ENCODE measurements at regions not wholly inside any gene's neighbourhood (a gene's known extent, or its start where the extent isn't known, plus 50 kb on each side); places are given as distances from the start of the nearest gene placed in this dataset.

DNA sequence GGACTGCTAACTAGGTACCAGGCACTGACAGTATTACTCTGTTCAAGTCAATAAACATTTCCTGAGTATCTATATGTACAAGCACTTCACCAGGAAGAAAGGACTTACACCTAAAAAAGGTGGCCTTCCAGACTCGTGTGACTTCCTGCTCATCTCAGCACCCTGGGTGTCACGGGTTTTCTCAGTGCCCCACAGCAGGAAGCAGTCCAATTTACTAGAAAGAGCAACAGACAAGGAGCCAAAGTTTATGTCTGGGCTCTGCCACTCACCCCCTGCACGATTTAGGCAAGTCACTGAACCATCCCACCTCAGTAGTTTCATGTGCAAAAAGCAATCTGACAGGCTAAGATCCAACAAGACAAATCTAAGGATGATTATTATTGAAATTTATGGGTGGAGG, 92.4 kb downstream of the TMEM215 start:
- TF ChIP-seq CREB1 (CRISPR knock-in tag; IDR thresholded peaks at IDR 0.05) (no peak), ATF1 (CRISPR knock-in tag; IDR thresholded peaks at IDR 0.05) (no peak), NFE2L1 (CRISPR knock-in tag; IDR thresholded peaks at IDR 0.05) (no peak), SP1 (CRISPR knock-in tag; conservative IDR thresholded peaks at IDR 0.05) (no peak), JAZF1 (CRISPR knock-in tag; IDR thresholded peaks at IDR 0.05) (no peak), TP53 (CRISPR knock-in tag; IDR thresholded peaks at IDR 0.05) (no peak)
- TF ChIP-seq, protein P1, sequence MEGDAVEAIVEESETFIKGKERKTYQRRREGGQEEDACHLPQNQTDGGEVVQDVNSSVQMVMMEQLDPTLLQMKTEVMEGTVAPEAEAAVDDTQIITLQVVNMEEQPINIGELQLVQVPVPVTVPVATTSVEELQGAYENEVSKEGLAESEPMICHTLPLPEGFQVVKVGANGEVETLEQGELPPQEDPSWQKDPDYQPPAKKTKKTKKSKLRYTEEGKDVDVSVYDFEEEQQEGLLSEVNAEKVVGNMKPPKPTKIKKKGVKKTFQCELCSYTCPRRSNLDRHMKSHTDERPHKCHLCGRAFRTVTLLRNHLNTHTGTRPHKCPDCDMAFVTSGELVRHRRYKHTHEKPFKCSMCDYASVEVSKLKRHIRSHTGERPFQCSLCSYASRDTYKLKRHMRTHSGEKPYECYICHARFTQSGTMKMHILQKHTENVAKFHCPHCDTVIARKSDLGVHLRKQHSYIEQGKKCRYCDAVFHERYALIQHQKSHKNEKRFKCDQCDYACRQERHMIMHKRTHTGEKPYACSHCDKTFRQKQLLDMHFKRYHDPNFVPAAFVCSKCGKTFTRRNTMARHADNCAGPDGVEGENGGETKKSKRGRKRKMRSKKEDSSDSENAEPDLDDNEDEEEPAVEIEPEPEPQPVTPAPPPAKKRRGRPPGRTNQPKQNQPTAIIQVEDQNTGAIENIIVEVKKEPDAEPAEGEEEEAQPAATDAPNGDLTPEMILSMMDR (IDR thresholded peaks at IDR 0.05): no peak
- TF ChIP-seq, protein P2, sequence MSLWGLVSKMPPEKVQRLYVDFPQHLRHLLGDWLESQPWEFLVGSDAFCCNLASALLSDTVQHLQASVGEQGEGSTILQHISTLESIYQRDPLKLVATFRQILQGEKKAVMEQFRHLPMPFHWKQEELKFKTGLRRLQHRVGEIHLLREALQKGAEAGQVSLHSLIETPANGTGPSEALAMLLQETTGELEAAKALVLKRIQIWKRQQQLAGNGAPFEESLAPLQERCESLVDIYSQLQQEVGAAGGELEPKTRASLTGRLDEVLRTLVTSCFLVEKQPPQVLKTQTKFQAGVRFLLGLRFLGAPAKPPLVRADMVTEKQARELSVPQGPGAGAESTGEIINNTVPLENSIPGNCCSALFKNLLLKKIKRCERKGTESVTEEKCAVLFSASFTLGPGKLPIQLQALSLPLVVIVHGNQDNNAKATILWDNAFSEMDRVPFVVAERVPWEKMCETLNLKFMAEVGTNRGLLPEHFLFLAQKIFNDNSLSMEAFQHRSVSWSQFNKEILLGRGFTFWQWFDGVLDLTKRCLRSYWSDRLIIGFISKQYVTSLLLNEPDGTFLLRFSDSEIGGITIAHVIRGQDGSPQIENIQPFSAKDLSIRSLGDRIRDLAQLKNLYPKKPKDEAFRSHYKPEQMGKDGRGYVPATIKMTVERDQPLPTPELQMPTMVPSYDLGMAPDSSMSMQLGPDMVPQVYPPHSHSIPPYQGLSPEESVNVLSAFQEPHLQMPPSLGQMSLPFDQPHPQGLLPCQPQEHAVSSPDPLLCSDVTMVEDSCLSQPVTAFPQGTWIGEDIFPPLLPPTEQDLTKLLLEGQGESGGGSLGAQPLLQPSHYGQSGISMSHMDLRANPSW (CRISPR knock-in tag; conservative IDR thresholded peaks at IDR 0.05; ENCODE audit: low read depth): no peak
- TF ChIP-seq, protein P3, sequence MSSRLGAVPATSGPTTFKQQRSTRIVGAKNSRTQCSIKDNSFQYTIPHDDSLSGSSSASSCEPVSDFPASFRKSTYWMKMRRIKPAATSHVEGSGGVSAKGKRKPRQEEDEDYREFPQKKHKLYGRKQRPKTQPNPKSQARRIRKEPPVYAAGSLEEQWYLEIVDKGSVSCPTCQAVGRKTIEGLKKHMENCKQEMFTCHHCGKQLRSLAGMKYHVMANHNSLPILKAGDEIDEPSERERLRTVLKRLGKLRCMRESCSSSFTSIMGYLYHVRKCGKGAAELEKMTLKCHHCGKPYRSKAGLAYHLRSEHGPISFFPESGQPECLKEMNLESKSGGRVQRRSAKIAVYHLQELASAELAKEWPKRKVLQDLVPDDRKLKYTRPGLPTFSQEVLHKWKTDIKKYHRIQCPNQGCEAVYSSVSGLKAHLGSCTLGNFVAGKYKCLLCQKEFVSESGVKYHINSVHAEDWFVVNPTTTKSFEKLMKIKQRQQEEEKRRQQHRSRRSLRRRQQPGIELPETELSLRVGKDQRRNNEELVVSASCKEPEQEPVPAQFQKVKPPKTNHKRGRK (CRISPR knock-in tag; IDR thresholded peaks at IDR 0.05; ENCODE audit: borderline replicate concordance): no peak
- TF ChIP-seq, protein P4, sequence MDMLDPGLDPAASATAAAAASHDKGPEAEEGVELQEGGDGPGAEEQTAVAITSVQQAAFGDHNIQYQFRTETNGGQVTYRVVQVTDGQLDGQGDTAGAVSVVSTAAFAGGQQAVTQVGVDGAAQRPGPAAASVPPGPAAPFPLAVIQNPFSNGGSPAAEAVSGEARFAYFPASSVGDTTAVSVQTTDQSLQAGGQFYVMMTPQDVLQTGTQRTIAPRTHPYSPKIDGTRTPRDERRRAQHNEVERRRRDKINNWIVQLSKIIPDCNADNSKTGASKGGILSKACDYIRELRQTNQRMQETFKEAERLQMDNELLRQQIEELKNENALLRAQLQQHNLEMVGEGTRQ (CRISPR knock-in tag; IDR thresholded peaks at IDR 0.05): no peak
- TF ChIP-seq, protein P5, sequence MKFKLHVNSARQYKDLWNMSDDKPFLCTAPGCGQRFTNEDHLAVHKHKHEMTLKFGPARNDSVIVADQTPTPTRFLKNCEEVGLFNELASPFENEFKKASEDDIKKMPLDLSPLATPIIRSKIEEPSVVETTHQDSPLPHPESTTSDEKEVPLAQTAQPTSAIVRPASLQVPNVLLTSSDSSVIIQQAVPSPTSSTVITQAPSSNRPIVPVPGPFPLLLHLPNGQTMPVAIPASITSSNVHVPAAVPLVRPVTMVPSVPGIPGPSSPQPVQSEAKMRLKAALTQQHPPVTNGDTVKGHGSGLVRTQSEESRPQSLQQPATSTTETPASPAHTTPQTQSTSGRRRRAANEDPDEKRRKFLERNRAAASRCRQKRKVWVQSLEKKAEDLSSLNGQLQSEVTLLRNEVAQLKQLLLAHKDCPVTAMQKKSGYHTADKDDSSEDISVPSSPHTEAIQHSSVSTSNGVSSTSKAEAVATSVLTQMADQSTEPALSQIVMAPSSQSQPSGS (CRISPR knock-in tag; IDR thresholded peaks at IDR 0.05; ENCODE audit: borderline replicate concordance, low read depth): no peak
- TF ChIP-seq, protein P6, sequence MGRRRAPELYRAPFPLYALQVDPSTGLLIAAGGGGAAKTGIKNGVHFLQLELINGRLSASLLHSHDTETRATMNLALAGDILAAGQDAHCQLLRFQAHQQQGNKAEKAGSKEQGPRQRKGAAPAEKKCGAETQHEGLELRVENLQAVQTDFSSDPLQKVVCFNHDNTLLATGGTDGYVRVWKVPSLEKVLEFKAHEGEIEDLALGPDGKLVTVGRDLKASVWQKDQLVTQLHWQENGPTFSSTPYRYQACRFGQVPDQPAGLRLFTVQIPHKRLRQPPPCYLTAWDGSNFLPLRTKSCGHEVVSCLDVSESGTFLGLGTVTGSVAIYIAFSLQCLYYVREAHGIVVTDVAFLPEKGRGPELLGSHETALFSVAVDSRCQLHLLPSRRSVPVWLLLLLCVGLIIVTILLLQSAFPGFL (CRISPR knock-in tag; IDR thresholded peaks at IDR 0.05; ENCODE audit: borderline replicate concordance): no peak

All from WTC11 (cell line).